Renal pelvis (tissue), 1 donor: ENCODE measurements at regions not wholly inside any gene's neighbourhood (a gene's known extent, or its start where the extent isn't known, plus 50 kb on each side); places are given as distances from the start of the nearest gene placed in this dataset.
"Not testable (repeated sequence)": the region's sequence is repeated elsewhere in the genome, so short reads cannot be mapped to it uniquely, and the experiment has no call there.

ENCODE experiments used
- DNase-seq: peaks from one replicate; pipeline ENCODE4 v3.0.0-alpha.2; 2013

DNA sequence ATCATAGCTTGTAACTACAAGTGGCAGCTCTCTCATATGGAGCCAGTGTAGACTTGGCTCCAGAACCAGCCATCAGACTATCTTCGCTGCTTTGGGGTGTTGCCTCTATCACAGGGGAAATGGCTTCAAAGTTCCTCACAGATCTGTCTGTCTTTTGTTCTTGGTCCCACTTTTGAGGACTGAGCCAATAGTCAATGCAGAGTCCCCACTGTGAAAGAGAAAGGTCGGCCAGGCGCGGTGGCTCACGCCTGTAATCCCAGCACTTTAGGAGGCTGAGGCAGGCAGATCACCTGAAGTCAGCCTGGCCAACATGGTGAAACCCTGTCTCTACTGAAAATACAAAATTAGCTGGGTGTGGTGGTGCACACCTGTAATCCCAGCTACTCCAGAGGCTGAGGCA is 86.9 kb upstream of the FZD7 start:
- not testable (repeated sequence) for DNase-seq

DNA sequence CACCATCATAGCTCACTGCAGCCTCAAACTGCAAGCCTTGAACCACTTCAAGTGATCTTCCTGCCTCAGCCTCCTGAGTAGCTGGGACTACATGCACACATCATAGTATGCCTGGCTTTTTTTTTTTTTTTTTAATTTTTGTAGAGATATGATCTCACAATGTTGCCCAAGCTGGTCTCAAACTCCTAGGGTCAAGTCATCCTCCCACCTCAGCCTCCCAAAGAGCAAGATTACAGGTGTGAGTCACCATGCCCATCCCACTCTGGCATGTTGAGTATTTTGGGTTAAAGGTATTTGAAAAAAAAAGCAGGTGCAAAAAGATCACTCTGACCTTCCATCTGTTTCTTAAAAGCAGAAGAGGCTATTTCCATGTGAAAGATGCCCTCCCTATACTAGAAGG is 86.4 kb upstream of the FZD7 start:
- DNase-seq: no peak

DNA sequence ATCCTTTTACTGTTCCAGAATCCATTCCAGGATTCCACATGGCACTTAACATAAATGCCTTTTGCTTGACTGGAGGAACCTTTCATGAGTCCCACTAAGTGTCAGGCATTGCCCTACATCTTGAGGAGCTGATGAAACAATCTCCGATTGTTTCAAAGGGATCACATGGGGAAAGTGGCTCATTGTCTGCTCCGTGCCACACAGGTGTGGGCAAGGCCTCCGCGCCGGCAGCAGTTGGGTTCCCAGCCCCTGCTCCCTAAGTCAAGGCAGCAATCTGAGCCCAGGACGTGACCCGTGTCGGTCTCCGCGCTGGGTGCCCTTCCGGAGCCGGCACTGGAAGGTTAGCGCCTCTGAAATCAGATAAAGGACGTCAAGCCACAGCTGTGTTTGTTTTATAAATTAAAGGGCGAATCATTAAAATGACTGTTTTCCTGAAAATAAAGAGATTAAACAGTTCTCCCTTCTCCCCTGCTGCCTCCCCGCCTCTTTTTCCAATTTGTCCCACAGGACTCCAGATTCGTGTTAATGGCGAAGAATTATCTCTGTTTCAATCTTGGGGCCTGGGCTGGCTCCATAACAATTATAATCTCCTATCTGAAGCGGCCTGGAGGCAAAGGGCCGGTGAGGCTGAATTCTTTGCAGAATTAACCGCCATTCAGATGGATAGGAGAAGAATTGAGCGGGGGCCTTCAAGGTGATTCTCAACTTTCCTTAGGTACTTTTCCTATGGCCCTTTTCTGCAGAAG is 84.3 kb upstream of the FZD7 start:
- no peak for DNase-seq

DNA sequence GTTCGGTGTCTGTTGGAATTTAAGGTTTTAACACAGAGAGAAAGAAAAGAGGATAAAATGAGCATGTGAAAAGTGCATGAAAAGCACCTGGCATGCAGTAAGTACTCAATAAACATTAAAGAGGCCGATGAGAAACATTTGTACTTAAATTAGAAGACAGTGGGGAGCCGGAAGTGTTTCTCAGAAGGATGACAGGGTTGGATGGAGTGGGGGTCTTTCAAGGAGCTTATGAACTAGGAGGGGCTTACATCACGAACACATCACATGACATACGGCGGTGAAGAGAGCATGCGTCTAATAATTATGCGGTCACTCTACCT is 83.8 kb upstream of the FZD7 start:
- no peak for DNase-seq

DNA sequence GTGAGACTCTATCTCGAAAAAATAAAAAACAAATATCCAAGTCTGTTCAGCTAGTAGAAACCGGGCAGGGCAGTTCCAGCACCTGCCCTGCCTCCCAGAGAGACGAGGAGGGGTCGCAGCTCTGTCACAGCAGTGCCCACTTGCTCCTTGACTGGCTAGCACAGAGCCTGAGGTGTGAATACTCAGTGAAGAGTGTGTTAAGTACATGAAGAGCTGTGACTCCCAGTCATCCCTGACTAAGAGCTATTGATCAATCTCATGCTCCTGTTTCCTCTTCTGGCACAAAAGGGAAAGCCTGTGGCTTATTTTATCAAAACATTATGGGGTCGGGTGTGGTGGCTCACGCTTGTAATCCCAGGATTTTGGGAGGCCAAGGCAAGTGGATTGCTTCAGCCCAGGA is 83.0 kb upstream of the FZD7 start:
- DNase-seq: no peak

DNA sequence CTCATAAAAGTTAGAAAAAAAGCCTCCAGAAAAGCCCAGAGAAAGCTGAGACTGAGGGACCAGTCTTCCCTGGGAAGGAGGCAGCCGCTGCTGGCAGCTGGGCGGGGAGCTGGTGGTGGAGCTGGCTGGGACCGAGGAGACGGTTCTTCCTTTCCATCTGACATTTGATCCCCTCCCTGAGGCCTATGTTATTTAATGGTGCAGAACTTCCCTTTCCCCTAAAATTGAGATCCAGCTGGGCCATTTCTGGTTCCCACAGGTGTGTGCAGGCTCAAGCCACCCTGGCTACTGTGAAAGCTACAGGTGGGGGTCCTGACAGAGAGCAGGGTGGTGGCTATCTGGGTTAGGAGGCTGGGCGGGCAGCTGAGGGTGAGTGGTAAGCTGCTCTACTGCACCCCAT is 81.5 kb upstream of the FZD7 start:
- peak; percentile 80 for DNase-seq

DNA sequence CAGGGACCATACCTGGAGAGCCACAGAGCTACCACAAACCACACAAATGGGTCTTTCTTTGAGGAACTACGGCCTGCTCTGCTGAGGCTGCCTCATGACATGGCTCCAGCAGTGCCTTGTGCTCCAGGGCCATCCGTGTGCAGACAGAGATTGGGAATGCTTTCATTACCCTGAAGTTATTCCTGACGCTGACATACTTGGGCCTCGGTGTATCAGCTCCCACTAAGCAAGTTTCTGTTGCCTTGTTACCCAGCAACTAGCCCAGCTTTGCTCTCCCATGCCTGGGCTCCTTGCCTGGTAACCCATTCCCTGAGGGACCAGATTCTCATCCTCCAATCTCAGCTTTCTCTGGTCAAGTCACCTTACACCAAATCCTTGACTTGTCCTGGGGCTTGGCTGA is 80.3 kb upstream of the FZD7 start:
- no peak for DNase-seq

DNA sequence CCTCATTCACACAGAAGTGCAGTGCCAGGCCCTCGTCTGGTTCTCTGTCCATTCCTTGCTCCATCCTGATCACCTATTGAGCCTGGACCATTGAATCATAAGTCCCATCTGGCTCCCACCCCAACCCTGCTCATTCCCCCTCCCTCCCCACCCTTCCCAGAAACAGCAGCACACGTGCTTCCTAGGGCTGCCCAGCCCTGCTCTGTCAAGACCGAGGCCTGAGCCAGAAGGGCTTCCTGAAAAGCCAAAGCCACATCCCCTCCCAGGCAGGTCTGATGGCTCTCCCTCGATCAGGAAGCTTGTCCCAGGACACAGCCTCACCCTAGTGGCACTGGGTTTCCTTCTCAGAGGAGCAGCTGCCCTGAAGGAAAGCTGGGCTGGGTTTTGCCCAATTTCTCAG is 79.8 kb upstream of the FZD7 start:
- DNase-seq: no peak

DNA sequence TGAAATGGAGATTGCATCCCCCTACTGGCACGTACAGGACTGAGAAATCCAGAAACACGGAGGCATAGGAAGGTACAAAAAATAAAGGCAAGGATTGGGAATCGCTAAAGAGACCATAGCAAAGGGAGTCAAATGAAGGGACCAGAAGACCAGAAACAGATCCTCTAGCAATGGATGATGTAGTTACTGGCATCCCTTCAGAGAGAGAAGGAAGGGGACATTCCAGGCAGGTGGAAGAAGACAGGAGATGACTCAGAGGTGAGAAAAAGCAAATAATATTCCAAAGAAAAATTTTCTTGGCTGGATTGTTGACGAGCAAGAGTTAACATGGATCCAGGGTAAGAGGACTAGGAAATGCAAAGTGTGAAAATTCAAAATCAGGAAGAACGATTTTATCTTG is 78.4 kb upstream of the FZD7 start:
- DNase-seq: no peak

DNA sequence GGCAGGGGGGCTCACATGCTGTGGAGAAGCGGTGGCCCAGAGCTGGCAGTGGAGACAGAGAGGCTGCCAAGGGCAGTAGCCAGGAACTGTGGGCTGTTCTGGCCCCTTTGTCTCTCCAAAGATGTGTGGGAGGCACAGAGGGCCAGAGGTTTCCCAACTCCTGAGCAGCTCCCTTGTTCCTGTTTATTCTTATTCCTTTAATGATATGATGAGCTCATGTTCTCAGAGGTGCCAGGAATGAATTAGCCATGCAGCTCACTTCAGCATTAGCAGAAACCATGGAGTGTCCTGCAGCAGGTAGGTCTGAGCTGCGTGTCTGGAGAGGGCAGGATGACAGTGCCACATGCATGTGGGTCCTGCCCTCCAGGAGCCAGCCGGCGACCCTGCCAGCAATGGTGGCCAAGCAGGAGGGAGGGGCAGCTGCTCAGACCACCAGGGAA is 77.9 kb upstream of the FZD7 start:
- DNase-seq: no peak

DNA sequence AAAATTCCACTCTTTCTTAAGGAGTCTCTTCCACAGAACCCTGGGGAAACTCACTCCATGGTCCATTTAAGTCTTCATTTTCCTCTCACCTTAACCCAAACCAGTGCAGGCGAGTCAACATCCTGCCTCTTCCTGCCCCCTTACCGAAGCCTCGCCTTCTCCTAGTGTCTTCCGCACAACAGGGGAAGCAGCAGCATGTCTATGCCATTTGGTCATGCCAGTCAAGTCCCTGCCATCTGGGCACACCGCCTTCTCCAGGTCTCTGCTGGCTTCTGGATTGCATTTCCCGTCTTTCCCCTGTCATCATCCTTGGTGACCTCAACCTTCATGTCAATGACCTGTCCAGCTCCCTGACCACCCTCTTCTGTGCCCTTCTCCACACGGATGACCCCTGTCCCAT is 77.3 kb upstream of the FZD7 start:
- DNase-seq: no peak

DNA sequence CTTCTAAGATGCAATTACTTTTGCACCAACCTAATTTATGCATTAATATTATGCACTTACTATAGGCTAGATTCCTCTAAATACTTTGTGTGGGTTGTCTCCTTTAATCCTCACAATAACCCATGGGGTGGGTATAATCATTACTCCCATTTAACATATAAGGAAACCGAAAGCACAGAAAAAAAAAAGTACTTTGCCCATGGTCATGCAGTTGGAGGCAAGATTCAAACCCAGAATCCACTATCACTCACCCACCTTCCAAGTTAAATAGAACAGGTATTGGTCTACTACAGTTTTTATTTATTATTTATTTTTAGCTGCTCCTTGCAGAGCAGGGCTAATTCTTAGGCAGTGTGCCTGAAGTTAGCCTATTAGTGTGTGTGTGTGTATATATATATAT is 76.6 kb upstream of the FZD7 start:
- DNase-seq: no peak

DNA sequence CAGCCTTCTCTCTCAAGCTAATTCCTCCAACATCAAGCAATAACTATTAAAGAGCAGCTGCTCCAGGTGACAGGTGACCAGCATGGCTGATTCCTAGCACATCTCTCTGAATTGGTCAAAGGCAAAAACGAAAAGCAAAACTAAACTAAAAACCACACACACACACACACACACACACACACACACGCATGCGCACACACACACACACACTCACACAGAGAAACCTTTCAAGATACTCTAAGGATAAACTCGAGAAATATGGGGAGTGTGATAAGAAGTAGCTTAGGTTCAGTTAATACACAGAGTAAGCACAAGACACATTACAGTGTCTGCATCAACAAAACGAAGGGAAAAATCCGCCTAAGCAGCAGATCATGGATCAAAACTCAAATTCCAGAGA is 74.5 kb upstream of the FZD7 start:
- DNase-seq: no peak

DNA sequence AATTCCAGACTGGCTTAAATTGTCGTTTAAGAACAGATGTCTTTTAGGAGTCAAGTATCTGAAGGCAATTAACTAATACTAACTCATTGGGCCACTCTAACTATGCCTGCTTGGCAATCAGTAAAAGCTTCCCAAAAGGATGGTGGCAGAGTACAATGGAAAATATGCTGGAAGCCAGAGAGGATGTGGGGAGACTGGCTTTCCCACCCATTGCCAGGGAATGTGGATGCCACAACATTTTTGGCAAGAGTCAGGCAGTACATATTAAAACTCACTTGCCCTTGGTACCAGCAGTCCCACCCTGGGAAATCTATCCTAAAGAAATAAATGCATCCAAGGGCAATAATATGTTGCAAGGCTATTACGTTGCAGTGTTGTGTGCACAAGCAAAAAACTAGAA is 74.0 kb upstream of the FZD7 start:
- no peak for DNase-seq

DNA sequence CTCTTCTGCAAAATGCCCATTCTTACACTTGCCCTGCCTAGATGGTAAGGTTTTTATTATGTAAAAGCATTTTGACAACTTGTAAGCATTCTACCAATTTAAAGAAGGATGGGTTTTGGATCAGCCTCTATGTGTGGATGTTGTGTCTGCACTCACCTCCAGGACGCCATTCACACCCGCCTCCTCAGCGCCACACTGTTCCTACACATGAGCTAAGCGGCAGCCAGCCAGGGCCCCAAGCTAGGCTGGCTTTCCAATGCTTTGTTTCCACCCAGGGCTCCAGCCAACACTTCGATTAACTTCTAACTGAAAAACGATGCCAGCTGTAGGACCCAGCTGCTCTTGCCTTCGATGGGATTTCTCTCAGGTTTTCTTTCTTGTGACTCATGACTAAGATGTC is 73.3 kb upstream of the FZD7 start:
- DNase-seq: no peak

DNA sequence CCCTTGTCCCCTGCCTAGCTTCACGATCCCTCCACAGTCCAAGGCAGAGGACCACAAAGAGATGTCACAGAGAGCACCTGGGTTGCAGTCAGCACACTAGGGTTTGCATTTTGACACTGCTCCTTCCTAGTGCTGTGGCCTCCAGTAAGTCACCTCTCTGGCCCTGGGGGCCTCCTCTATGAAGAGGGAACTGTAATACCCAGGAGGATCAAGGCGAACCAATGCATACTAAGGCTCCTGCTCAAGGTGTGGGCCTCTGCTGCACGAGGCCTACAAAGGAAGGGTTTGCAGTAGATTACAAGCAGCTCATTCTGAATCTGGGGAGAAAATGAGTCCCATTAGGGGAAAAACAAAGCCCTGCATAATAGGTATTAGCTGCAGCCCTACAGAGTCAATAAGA is 72.3 kb upstream of the FZD7 start:
- no peak for DNase-seq

DNA sequence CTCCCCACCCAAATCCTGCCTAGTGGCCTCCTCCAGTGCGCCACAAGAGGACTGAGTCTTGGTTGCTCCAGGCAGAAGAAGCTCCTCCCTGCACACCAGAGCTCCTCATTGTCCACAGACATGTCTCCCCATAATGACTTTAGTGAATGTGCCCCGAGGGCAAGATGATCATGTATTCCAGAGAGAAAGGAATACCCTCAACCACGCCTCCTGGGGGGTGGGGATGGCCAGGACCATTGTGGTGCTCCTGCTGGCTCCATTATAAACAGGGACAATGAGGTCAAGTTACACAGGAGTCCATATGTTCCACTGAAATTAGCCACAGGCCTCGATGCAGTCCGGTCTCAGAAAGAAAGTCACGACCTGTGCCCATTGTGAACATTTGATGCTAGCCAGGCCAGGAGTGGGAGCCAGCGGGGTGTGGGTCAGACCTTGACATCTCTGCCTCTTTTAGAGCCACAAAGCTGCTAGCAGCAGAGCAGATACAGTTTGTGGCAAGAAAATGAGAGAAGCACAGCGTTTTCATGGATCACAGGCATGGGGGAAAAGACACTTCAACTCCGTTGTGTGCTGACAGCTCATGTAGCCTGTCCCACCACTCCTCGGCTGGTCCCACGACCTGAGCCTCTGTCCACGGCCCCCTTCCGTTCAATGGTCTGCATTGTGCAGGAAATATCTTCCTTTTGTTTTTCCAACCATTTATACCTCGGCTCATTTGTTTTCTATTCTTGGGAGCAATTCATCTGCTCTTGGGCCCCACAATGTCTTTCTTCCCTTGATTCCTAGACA is 70.7 kb upstream of the FZD7 start:
- no peak for DNase-seq

DNA sequence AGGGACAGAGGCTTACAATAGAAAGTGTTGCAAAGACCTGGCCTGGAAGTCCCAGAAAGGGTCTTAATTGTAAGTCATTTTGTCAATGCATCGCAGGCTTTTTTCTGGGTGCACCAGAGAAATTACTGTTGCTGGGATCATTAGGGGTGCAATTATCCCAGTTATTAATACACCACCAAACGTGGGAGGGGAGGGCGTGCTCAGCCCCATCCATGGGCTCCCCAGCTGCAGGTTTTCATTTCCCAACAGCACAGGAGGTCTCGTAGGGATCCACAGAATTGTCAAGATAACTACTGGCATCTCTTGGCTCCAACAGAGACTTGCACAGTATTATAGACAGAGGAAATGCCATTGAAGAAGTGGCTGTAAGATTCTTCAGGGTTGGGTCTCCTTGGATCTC is 69.6 kb upstream of the FZD7 start:
- no peak for DNase-seq

DNA sequence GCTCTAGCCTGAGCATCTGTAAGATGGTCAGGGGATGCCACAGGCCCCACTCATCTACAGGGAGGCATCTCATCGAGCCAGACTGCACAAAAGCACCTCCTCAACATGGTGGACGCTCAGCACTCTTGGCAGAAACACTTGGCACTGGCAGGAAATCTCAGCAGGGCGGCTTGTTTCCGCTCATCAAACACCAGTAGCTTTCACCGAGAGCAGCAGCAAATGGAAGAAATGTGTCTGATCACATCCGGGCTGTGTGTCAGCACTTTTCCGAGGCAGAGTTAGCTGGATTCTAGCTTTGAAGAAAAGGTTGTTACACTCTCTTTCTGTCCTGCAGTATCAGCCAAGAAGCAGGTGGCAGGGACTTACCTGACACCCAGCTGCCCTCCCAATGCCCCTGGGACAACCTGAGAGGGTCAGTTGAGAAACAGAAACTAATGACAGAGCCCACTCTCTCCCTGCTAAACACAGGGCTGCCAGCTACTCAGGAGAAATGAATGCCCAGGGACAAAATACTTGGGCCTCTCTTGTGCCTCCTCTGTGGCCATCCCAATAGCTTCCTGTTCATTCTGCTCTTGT is 68.9 kb upstream of the FZD7 start:
- no peak for DNase-seq

DNA sequence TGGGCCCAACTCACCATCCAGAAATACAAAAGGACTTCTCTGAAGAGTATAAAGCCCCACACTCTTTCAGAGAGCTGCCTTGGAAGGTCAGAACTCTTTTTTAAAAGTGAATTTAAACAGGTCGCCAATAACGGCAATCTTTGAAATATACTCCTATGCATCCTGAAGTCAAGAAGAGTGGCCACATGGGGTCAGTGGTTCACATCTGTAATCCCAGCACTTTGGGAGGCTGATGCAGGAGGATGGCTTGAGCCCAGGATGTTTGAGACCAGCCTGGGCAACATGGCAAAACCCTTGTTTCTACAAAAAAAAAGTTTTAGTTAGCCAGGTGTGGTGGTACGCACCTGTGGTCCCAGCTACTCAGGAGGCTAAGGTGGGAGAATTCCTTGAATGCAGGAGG is 68.1 kb upstream of the FZD7 start:
- no peak for DNase-seq

DNA sequence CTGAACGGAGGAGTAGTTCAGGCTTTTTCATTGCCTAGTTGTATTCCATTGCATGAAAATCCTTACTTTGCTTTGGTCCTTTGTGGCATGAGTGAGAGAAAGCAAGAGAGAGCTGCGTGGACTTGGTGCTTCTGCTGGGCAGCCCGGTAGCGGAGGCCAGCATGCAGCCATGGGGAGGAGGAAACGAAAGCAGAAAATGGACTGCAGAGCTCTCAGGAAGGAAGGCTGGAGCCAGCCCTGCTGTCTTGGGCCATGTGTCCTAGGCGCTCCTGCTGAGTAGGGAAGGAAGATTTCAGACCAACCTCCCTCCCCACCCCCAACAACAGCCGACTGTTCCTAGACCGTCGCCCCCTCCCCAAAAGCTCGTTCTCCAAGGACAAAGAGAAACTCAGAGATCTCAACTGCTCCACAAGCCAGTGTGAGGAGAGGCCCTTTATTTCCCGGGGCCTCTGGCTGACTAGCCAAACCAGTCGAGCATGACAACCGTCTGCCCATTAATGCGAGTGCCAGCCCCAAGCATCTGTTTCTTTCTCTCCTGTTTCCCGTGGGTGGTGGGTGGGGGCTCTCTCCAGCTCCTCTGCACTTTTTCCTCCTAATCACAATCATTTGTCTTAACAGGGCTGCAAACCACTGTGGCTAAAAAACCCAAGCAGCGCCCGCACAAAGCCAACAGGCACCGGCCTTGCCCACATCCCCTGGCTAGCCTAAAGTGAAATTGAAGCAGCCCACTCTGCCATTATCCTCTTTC is 66.8 kb upstream of the FZD7 start:
- no peak for DNase-seq

DNA sequence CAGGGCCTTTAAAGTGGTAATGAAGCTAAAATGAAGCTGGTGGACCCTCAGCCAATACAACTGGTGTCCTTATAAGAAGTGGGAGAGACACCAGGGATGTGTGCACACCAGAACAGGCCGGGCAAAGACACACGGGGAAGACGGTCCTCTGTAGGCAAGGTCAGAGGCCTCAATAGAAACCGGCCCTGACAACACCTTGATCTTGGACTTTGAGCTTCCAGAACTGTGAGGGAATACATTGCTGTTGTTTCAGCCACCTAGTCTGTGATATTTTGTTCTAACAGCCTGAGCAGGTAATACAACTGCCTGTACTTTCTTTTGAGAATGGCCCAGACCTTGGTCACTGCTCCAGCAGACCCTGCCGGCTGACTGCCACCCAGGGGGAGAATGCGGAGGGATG is 65.6 kb upstream of the FZD7 start:
- DNase-seq: no peak

DNA sequence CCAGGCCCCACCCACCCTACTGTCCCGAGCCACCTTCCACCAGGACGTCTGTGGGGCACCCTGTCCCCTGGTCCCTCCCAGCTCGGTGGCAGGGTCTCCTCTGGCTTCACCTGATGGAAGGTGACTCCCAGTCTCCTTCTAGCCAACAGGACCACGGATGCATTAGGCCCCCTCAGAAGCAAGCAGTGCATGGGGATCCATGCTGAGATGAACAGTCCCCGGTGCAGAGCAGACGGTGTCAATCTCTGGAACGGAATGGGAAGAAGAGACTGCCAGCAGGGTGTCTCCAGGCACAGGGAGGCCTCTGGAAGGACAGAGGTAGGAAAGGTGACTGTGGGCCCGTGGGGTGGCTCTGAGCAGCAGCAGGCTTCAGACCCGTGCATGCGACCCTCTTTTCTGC is 65.2 kb upstream of the FZD7 start:
- DNase-seq: no peak
